ENCODE measurements at regions not wholly inside any gene's neighbourhood (a gene's known extent, or its start where the extent isn't known, plus 50 kb on each side); places are given as distances from the start of the nearest gene placed in this dataset.

GRCh38 chr22:33110562-33111163 is 52.5 kb upstream of the SYN3 start:
- no peak overlapping the region for H3K27ac ChIP-seq (replicated peaks in 1 of 4)
- no peak overlapping the region for H3K4me3 ChIP-seq
- H3K36me3 ChIP-seq: no peaks in the 10 kb centered on the region
- TF ChIP-seq EP300 (IDR thresholded peaks at IDR 0.05) (no peak), CTCF (IDR thresholded peaks at IDR 0.05) (no peak), POLR2A (IDR thresholded peaks at IDR 0.05; ENCODE audit: low read depth) (no peak), POLR2AphosphoS5 (IDR thresholded peaks at IDR 0.05) (no peak)
- intact Hi-C loops (cut with DNase I): no loop called here
- 86% methylated on average over 7 of the region's 7 CpGs for WGBS
- H3K9me3 ChIP-seq: no peaks in the 10 kb centered on the region
- H3K27me3 ChIP-seq: peaks cover 0 to 7% (median 0%) of the 10 kb centered on the region in 4 donors
- H3K4me1 ChIP-seq: no peaks in the 10 kb centered on the region
- no peak for DNase-seq (ENCODE audit: extremely low spot score)

GRCh38 chr22:33109514-33110430 is 51.6 kb upstream of the SYN3 start:
- intact Hi-C loops (cut with DNase I): no loop called here
- no peaks in the 10 kb centered on the region for H3K9me3 ChIP-seq
- WGBS: 77% methylated on average over 7 of the region's 7 CpGs
- peaks cover 0 to 14% (median 0%) of the 10 kb centered on the region in 4 donors for H3K27me3 ChIP-seq
- DNase-seq (ENCODE audit: extremely low spot score): no peak
- no peak overlapping the region for H3K4me3 ChIP-seq
- TF ChIP-seq CTCF (IDR thresholded peaks at IDR 0.05) (no peak), EP300 (IDR thresholded peaks at IDR 0.05) (no peak), POLR2AphosphoS5 (IDR thresholded peaks at IDR 0.05) (no peak), POLR2A (IDR thresholded peaks at IDR 0.05; ENCODE audit: low read depth) (no peak)
- no peaks in the 10 kb centered on the region for H3K36me3 ChIP-seq
- no peaks in the 10 kb centered on the region for H3K4me1 ChIP-seq
- H3K27ac ChIP-seq (replicated peaks in 1 of 4): no peak overlapping the region

GRCh38 chr22:33108037-33108436 is 49.9 kb upstream of the SYN3 start:
- Histone ChIP-seq H3K27ac (replicated peaks in 1 of 4) (no peak overlapping the region), H3K4me1 (no peaks in the 10 kb centered on the region), H3K36me3 (no peaks in the 10 kb centered on the region), H3K9me3 (peaks cover 0 to 11% (median 7%) of the 10 kb centered on the region in 4 donors), H3K27me3 (peaks cover 0 to 11% (median 0%) of the 10 kb centered on the region in 4 donors), H3K4me3 (no peak overlapping the region)
- TF ChIP-seq CTCF (IDR thresholded peaks at IDR 0.05): no peak
- no peak for TF ChIP-seq POLR2AphosphoS5 (IDR thresholded peaks at IDR 0.05)
- no peak for TF ChIP-seq EP300 (IDR thresholded peaks at IDR 0.05)
- TF ChIP-seq POLR2A (IDR thresholded peaks at IDR 0.05; ENCODE audit: low read depth): no peak
- DNase-seq (ENCODE audit: extremely low spot score): no peak
- 49% methylated on average over 5 of the region's 5 CpGs for WGBS
- intact Hi-C loops (cut with DNase I): no loop called here

Small RNAs in the stretch of these regions (small RNA-seq; reads per million reads assigned to genes)
- 0 reads per million in 3 donors for gene Z82198.3
